NCI-H526 (cell line): ENCODE measurements at regions not wholly inside any gene's neighbourhood (a gene's known extent, or its start where the extent isn't known, plus 50 kb on each side); places are given as distances from the start of the nearest gene placed in this dataset.

Experiments
- DNase-seq, 2 experiments: peaks; one replicate each; lab custom pipeline; 2025; lab: John Stamatoyannopoulos, UW

GRCh38 chr6:137779982-137780381 is 87.1 kb upstream of the TNFAIP3 start:
- DNase-seq = no peak

- no peak for DNase-seq
These were observed 86.5 kb upstream of the TNFAIP3 start for GRCh38 chr6:137780447-137781034.

GRCh38 chr6:137781639-137782038 is 85.4 kb upstream of the TNFAIP3 start:
- DNase-seq = no peak

- no peak for DNase-seq
These were observed 84.7 kb upstream of the TNFAIP3 start for GRCh38 chr6:137782166-137783039.

- no peak for DNase-seq
These were observed 83.3 kb upstream of the TNFAIP3 start for GRCh38 chr6:137783710-137784109.

- no peak for DNase-seq
These were observed 82.5 kb upstream of the TNFAIP3 start for GRCh38 chr6:137784583-137784982.

- DNase-seq = no peak
These were observed 80.0 kb upstream of the TNFAIP3 start for GRCh38 chr6:137787016-137787415.

- DNase-seq = no peak
These were observed 78.8 kb upstream of the TNFAIP3 start for GRCh38 chr6:137788248-137788647.

GRCh38 chr6:137791281-137792159 is 75.5 kb upstream of the TNFAIP3 start:
- DNase-seq = no peak

- DNase-seq = no peak
These were observed 74.7 kb upstream of the TNFAIP3 start for GRCh38 chr6:137792160-137793033.

GRCh38 chr6:137793805-137794515 is 73.1 kb upstream of the TNFAIP3 start:
- DNase-seq = no peak

GRCh38 chr6:137794516-137795201 is 72.4 kb upstream of the TNFAIP3 start:
- no peak for DNase-seq

GRCh38 chr6:137795501-137795900 is 71.6 kb upstream of the TNFAIP3 start:
- no peak for DNase-seq

GRCh38 chr6:137798261-137798660 is 68.8 kb upstream of the TNFAIP3 start:
- no peak for DNase-seq

GRCh38 chr6:137798846-137799245 is 68.2 kb upstream of the TNFAIP3 start:
- no peak for DNase-seq

GRCh38 chr6:137799950-137800568 is 67.0 kb upstream of the TNFAIP3 start:
- DNase-seq = peak in 1 of 2 experiments; percentile 62

GRCh38 chr6:137800762-137801161 is 66.3 kb upstream of the TNFAIP3 start:
- no peak for DNase-seq

- no peak for DNase-seq
These were observed 65.5 kb upstream of the TNFAIP3 start for GRCh38 chr6:137801352-137802114.
